Stimulated activated CD4-positive, alpha-beta T cell treated with anti-CD3 and anti-CD28 coated beads, Interleukin-4, amount 100 ng/mL, for 4 hours (primary cell): ENCODE measurements at regions not wholly inside any gene's neighbourhood (a gene's known extent, or its start where the extent isn't known, plus 50 kb on each side); places are given as distances from the start of the nearest gene placed in this dataset.

Experiments
- DNase-seq, 2 experiments: peaks; one replicate each; pipeline ENCODE4 v3.0.0-alpha.2; 2020

GRCh38 chr7:17054206-17054605 lies 172.4 kb upstream of the AGR3 start:
- no peak for DNase-seq

DNA sequence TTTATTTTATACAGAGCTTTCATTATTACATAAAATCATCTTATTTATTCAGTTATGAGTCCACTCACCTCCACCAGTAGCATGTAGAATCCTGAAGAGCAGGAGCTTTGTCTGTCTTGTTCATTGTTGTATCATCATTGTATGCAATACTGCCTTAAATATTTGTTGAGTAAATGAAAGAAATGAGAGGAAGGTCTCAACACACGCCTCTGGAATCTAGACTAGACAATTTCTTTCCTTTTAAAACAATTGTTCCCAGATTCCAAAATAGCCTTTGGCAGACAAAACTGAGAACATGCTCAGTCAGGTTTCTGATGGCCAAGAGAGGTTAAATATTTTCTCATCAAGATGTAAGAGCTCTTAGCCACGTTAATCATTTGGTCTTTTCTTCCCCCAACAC lies 173.1 kb upstream of the AGR3 start:
- no peak for DNase-seq

DNA sequence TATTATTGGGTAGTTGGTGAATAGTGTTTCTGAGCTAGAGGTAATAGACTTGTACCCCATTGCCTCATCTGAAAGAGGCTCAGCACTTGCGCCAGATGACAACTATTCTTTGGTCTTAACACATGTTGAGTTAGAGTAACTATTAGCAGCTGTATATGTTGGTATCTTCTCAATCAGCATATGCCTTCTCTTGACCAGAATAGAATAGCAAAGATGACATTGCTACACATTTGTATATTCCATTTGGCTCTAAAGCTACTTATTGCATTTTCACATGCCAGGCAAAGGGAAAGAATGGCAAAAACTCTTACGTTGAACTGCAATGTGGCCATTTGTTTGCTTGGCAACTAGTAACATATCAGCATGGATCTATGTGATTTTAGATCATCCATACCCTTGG lies 173.8 kb upstream of the AGR3 start:
- DNase-seq: no peak

DNA sequence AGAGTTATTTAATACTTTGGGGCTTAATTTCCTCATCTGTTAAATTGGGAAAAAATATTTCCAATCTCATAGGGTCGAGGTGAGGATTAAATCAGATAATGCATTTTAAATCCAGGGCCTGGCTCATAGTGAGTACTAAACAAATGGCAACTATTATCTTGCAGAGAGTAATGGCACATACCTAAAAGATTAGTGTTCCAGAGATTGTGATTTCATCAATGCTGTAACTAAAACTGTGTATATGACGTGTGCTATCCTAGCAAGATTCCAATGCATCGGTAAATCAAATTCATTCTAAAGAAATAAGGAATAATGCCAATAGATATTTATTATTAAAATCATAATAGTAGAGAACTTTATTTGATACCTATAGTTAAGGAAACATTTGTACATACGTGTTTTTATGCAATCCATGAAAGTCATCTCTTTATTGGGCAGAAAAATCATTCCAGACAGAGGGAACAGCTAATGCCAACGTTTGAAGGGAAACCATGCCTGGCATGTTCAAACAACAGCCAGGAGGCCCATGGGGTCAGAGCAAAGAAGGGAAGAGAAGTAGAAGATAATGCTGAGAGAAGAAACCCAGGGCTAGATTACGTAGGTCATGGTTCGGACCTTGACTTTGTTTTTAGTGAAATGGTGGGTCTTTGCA lies 174.8 kb upstream of the AGR3 start:
- no peak for DNase-seq

GRCh38 chr7:17057143-17057509 lies 175.3 kb upstream of the AGR3 start:
- no peak for DNase-seq

DNA sequence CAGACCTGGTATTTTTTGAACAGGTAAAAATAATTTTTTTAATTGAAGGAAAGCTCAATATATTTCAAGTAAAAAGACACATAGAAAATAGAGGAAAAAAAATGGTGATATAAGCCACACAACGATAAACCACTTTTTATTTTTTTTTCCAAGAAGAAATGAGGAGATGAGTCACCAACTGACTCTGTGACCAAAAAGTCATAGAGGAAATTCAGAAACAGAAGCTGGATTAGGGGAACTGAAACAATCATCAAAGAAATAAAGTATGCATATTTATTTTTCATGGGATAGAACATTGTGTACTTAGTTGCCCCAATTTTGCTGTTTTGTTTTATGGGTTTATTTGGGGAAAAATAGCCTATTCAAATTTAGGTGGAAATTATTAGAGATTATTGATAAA lies 176.8 kb upstream of the AGR3 start:
- no peak for DNase-seq

DNA sequence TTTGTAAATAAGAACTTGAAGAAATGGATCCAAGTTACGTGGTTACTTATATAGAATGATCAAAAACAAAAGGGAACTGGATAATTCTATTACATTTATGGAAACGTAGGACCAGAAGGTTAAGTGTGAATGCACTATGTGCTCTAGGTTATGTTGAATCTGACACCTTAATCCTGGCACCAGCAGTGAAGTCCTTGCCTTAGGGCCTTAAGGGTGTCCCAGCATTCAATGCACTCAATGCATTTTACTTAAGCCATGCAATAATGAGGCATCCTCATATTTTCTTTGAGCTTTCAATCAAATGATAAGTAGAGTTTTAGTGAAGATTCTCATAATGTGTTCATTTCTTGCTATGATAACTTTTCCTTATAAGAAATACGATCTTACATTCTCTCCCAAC lies 178.3 kb upstream of the AGR3 start:
- no peak for DNase-seq

DNA sequence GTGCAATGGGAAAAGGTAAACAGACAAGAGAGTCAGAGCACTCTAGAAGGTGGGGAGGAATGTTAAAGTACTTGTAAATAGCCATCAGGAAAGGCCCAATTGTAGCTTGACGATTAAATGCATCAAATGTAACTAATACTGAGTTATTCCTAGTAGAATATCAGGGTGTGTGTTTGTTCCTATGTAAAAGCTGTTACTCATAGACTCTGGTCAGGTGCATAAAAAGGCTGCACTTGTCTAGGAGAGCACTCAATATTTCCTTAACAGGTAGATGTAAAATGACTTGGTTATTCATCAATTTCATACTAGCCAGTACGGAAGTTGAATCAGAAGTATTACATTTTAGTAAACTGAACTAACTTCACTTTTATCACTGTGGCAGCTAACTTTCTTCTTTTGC lies 179.7 kb upstream of the AGR3 start:
- DNase-seq: no peak

DNA sequence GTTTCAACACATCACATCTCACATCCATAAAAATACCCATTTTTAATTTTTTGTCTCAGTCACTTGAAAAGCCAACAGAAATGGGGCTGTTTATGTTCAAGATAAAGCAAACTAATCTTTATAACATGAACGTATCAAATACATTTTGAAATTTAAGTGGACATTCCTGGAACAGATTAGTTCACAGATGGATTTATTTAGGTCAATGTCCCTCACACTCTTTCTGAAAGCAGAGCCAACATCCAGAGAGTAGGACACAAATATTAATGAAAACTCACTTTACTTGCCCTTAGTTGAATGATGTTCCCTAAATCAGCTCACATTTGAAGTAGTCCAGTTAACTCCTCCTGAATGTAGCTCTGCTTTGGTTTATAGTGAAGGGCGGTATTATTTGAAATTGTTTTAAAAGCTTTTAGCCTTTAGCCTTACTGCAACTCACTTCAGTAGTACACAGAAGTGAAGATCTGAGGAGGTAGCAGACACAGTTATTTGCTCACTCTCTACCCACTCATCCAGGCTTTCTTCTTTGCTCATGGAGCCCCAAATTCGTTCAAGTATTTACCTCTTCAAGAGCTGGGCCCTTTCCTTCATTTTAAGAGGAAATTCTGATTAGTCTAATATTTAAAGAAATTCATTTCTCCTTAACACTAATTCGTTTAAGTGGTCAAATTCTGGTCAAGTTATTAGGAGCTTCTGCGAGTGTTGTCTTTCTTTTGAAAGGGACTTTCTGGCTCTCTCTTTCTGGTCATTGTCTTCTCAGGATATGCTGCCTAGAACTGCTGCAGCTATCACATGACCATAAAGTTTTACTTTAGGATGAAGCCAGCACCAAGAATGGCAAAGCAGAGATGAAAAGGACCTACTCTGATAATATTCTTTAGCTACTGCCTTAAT lies 180.6 kb upstream of the AGR3 start:
- no peak for DNase-seq

- no peak for DNase-seq
Measured at GRCh38 chr7:17063045-17063383, 181.2 kb upstream of the AGR3 start.

GRCh38 chr7:17067691-17068090 lies 185.9 kb upstream of the AGR3 start:
- DNase-seq: no peak

DNA sequence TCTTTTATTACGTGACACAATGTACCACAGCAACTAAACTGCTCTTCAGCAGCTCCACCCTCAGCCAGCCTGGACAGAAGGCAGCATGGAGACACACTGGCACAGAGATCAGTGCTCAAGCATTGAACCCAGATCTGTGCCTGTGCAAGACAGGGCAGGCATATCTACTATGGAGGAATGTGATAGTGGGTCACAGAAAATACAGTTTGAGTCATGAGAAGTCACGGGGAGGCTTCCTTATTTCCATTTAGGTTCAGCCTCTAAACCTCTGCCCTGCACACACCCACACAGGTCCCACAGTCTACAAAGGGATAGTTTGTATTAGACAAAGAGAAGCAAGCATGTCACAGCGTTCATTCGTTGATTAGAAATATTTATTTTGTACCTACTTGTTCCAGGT lies 187.4 kb upstream of the AGR3 start:
- no peak for DNase-seq

DNA sequence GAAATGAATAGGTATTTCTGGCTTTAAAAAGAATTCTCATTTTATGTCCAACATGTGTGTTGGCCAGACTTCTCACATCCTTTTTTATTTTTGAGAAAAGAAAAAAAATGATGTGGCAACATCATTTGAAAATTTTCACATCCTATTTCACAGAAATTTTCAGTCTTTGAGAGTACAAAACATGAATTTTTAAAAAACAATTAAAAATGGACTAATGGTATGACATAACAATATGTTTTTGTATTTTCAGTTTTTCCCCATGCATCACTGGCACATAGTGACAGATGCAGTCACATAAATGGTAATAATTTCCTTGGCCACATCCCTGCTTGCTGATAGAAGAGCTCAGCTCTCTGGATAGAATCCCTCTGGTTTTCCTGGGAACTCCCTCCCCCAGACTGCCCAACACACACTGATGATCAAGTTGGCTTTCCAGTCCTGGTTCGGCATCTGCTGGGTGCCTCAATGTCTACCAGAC lies 188.5 kb upstream of the AGR3 start:
- DNase-seq: no peak

- no peak for DNase-seq
Measured at GRCh38 chr7:17071866-17072265, 190.1 kb upstream of the AGR3 start.

DNA sequence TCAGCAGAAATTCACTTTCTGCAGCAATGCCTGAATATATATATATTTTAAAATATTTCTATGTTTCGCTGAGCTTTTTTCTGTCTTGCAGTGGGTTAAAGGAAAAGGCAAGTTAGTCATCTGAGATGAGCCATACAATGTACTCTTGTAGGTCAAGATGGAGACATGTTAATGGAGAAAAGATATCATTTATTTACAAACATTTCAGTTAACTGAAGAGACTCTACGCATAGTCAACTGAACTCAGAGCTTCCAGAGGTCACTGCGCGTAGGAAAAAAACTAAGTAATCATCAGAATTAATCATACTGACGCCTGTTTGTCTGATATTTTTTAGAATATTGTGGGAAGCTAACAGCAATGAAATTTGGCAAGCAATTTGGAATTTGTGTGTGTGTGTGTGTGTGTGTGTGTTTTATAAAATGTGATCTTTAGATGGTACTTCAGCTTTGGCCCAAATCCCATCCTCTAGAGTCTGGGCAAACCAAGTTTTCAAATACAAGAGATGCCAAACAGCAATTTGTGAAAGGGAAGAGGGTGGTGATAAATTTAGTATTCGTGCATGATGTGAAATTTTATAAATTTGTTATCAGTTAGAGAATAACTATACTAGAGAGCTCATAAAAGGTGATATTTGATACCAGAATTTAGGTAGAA lies 193.9 kb upstream of the AGR3 start:
- DNase-seq: no peak

DNA sequence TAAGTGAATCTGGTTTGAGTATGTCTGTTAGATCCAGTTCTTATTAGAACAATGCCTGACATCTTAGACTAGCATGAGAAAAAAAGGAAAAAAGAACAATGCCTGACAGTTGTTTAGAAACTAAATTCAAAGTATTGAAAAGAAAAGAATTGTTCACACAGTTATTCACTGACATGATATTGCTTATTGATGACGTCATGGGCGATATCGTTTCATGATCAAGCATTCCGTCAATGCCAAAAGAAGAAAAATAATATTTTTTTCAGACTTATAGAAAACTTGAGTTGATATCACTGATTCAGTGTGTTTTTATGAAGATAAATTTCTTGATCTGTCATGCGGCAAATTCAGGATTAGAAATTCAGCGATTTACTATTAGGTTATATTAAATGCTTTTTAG lies 196.5 kb upstream of the AGR3 start:
- no peak for DNase-seq

DNA sequence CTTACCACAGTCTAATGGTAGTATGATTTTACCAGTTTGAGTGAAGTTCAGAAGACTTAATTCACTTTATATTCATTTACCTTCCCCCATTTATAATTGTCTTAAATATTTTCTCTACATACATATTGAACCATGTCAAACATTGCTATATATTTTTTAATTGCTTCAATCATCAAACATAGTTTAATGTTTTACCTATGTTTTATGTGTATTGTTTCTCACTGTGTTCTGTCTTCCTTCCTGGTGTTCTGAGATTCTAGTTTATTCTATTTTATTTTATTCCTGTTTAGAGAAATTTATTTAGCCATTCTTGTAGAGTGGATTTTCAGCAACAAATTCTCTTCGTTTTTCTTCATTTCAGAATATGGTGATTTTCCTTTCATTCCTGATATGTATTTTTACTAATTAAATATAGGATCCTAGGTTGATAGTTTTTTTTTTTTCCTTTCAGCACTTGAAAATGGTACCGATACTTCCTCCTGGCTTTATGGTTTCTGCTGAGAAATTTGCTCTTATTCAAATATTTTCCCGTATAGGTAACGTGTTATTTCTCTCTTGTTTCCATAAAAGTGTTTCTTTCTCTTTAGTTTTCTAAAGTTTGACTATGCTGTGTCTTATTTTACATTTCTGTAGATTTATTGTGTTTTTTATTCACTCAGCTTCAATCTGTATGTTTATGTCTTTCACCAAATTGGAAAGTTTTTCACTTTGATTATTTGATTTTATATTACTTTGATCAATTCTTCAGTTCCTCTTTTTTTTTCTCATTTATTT lies 201.8 kb upstream of the AGR3 start:
- no peak for DNase-seq

- no peak for DNase-seq
Measured at GRCh38 chr7:17084166-17084475, 202.3 kb upstream of the AGR3 start.

DNA sequence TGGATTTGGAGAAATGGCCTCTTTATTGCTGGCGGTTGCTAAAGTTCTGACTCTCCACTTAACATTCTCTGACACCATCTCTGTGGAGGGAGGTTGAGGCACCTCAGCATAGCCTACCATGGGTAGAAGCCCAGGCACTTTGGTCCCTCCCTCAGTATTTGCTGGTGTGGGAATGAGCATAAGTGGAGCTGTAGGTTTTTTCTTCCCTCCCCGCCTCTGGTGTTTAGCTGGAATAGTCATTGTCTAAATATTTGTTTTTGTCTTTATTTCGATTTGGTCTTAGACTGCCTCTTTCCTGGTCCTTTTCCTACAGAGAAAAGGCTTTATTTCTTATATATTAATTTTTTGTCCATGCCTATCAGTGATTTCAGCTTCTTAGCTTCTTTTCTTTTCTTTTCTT lies 203.4 kb upstream of the AGR3 start:
- no peak for DNase-seq

GRCh38 chr7:17086403-17086802 lies 204.6 kb upstream of the AGR3 start:
- no peak for DNase-seq

DNA sequence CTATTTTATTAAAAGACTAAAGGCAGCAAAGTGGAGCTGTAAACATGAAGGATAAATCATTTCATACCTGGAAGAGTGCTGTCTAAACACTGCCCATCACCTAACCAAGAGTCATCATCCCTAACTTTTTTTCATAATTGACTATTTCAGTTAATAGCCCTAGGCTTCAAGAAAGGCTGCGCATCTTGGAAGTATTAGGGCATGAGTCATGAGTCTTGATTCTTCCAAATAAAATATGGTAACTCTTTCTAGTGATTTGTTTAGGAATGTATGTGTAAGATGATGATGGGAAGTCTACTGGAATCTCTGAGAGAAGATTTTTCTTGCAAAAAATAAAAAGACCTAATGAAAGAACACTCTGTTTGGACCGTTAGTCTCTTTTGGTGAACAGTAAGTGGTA lies 207.7 kb upstream of the AHR start:
- no peak for DNase-seq

DNA sequence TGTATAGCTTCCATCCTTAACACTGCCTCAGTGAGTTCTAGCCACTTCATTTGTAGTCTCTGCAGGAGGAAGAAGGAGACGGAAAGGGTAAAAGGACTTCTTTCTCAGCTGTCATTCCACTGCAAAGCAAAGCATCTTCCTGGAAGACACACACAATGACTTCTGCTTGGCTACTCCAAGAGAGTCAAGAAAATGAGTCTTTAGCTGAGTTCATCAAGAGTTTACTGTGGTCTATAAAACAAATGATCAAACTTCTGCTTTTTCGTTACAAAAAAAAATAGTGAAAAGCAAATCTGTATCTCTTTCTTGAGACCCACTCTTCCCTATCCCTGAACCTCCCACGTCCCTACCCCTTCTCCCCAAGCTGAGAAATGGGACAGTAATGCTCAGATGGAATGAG lies 205.0 kb upstream of the AHR start:
- DNase-seq: no peak

GRCh38 chr7:17094963-17095574 lies 203.4 kb upstream of the AHR start:
- DNase-seq: no peak
